ENCODE measurements at regions not wholly inside any gene's neighbourhood (a gene's known extent, or its start where the extent isn't known, plus 50 kb on each side); places are given as distances from the start of the nearest gene placed in this dataset.

DNA sequence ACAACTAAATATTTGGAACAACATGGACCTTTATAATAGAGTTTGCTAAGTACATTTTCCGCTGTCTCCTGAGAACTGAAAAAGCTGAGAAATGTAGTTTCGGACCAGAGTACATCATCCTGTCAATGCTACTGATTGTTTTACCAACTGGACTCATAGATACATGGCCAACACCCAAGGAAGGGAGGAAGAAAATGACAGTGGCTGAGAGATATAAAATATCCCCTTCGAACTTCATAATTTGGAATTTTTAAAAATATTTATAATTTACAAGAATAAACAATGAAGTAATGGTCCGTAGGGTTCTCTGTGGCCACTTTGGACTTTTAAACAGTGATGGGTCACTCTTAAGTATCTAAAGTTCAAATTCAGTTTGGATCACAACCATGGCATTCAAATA is 1042.7 kb downstream of the MCTP2 start:
- TF ChIP-seq, protein P1, sequence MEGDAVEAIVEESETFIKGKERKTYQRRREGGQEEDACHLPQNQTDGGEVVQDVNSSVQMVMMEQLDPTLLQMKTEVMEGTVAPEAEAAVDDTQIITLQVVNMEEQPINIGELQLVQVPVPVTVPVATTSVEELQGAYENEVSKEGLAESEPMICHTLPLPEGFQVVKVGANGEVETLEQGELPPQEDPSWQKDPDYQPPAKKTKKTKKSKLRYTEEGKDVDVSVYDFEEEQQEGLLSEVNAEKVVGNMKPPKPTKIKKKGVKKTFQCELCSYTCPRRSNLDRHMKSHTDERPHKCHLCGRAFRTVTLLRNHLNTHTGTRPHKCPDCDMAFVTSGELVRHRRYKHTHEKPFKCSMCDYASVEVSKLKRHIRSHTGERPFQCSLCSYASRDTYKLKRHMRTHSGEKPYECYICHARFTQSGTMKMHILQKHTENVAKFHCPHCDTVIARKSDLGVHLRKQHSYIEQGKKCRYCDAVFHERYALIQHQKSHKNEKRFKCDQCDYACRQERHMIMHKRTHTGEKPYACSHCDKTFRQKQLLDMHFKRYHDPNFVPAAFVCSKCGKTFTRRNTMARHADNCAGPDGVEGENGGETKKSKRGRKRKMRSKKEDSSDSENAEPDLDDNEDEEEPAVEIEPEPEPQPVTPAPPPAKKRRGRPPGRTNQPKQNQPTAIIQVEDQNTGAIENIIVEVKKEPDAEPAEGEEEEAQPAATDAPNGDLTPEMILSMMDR (IDR thresholded peaks at IDR 0.05; ENCODE audit: borderline replicate concordance, insufficient read depth, low read depth, low read length) = no peak
- H3K4me3 ChIP-seq (ENCODE audit: low read depth, low read length) = no peak overlapping the region

DNA sequence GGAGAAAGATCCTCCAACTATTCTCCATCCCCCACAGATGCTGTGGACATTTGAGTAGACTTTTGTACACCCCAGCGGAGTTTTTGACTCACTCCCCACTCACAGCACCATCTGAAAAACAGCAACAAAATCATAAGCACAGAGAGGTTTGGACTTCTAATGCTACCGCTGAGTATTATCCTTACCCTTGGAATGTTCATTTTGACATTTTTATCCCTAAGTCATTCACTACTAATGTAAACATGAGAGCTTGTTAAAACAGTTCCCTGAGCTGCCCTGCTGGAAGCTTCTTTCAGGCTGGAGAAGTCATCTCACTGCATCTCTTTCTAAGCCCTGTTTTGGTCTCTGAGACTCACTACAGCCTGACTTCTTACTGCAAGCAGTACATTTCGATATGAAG is 1045.9 kb downstream of the MCTP2 start:
- no peak overlapping the region for H3K4me3 ChIP-seq (ENCODE audit: low read depth, low read length)
- TF ChIP-seq, protein P1 (IDR thresholded peaks at IDR 0.05; ENCODE audit: borderline replicate concordance, insufficient read depth, low read depth, low read length) = no peak

DNA sequence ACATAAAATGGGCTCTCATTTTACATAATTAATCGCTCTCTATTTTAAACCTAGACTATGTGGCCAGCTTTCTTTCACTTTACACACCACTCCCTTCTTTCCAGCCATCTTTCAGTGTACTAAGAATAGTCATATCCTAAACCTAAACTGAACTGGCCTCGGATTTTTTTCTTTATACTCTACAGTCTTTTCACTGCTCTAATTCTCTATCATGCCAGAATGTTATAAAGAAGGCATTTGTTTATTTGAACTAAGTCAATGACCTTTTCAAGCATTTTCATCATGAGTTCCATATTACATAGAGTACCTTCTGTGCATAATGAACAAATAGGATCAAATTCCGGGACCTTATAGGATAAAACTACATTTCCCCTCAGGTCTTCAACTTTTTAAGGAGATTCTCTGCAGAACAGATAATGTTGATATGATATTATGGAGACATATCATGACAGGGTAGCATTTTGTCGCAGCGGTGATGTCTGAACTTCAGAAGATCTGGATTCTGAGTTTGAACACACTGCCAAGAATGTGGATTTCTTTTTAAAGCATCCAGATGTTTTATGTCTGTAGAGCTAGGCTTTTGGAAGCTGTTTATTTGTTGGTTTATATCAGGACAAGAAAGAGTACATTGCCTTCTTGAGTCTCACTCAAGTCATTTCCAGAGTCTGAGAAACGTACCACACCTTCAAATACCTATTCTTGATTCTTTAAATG is 1047.3 kb downstream of the MCTP2 start:
- H3K4me3 ChIP-seq (ENCODE audit: low read depth, low read length) = no peak overlapping the region
- TF ChIP-seq, protein P1 (IDR thresholded peaks at IDR 0.05; ENCODE audit: borderline replicate concordance, insufficient read depth, low read depth, low read length) = no peak

DNA sequence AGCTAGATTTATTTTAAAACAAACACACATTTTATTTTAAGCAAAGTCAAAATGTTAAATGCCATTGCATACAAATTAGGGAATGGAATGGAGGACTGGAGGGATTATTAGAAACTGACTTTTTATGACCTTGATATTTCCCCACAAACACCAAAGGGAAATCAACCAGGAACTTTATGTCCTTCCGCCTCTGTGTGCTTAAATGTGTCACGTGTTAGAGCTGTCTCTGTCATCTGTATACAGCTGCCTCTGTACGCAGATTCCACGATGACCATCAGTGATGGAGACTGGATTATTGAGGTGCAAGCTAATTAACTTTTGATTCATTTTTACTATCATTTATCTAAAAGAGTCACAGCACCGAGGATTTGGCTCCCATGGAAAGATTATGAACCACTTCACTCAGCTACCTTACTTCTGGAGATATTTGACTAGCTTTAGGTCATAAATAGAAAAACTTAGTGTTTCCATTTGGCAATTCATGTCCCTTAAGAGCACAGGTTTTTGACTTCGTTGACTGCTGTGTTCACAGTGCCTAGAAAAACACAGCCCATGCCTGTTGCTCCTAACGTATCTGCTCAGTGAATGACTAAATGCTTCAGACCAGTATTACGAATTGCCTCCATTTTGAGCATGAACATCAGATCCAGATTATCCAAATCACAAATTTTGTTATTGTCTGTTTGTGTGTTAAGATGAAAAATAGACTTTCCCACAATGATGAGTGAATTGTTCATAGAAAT is 1048.1 kb downstream of the MCTP2 start:
- TF ChIP-seq, protein P1 (IDR thresholded peaks at IDR 0.05; ENCODE audit: borderline replicate concordance, insufficient read depth, low read depth, low read length) = no peak
- no peak overlapping the region for H3K4me3 ChIP-seq (ENCODE audit: low read depth, low read length)

DNA sequence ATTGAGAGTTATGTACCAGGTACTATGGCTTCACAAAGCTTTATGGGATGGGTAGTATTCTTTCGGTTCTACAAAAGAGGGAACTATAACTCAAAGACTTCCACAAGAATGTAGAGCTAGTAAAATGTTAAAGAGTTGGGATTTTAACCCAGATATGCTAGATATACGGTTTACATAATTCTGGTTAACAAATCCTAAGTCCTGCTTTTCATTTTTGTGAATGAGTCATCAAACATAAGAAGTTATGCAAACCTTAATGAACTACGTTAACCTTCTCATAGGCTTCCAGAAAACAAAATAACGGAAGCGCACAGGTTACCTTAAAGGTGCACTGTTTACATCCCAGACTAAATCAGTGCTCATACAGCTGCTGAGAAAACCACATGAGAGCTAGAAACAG is 1049.3 kb downstream of the MCTP2 start:
- TF ChIP-seq, protein P1 (IDR thresholded peaks at IDR 0.05; ENCODE audit: borderline replicate concordance, insufficient read depth, low read depth, low read length) = no peak
- H3K4me3 ChIP-seq (ENCODE audit: low read depth, low read length) = no peak overlapping the region

DNA sequence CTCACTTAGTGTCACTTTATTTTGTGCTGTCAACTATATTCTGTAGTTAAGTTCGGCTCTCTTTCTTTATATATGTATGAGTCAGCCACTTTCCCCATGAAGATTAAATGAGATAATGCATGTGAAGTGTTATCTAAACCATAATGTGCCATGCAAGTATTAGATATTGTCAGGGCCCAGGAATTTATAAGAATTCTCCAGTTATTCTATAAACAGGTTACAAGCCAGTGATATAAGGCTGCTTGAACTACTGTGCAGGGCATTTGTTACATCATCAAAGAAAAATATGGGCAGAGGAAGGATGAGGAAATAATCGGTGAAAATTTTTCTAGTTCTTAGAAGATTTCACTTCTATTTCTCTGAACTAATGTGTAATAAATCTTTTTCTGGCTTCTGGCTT is 1049.0 kb upstream of the NR2F2 start:
- TF ChIP-seq, protein P1 (IDR thresholded peaks at IDR 0.05; ENCODE audit: borderline replicate concordance, insufficient read depth, low read depth, low read length) = no peak
- no peak overlapping the region for H3K4me3 ChIP-seq (ENCODE audit: low read depth, low read length)

DNA sequence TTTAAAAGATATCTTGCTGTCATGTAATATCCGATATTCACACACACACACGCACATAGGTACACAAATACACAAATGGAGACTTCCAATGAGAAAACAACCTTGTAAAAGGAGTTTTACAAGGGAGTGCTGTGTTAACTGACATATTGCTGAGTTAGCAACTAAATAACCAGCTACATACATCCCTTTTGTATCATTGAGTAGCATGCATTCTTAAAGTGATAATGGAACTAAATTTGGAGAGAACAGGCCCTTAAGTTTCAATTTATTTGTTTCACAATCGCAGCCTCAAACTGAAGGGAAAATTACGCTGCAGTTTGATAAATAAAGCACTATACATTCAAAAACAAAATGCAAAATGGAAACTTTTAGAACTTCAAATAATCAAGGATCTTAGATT is 1046.0 kb upstream of the NR2F2 start:
- TF ChIP-seq, protein P1 (IDR thresholded peaks at IDR 0.05; ENCODE audit: borderline replicate concordance, insufficient read depth, low read depth, low read length) = no peak
- no peak overlapping the region for H3K4me3 ChIP-seq (ENCODE audit: low read depth, low read length)
